GM12873 (cell line): ENCODE measurements at regions not wholly inside any gene's neighbourhood (a gene's known extent, or its start where the extent isn't known, plus 50 kb on each side); places are given as distances from the start of the nearest gene placed in this dataset.

Experiments
- CTCF ChIP-seq: IDR thresholded peaks from 2 replicates; pipeline ENCODE4 v1.5.1; 2012; ENCODE audit warnings: low read depth, mild to moderate bottlenecking, moderate library complexity, low read length, control low read depth; ENCODE audit not compliant: insufficient read depth; ENCODE audit errors: missing control alignments

- no peak for TF ChIP-seq CTCF
Observed at GRCh38 chrX:3550871-3551270, 162.6 kb downstream of the PRKX start.

- TF ChIP-seq CTCF, result no peak
Observed at GRCh38 chrX:3550160-3550751, 163.2 kb downstream of the PRKX start.

- TF ChIP-seq CTCF, result no peak
Observed at GRCh38 chrX:3549411-3549911, 164.0 kb downstream of the PRKX start.

GRCh38 chrX:3548765-3549391, 164.6 kb downstream of the PRKX start:
- no peak for TF ChIP-seq CTCF

GRCh38 chrX:3545901-3546300, 167.5 kb downstream of the PRKX start:
- no peak for TF ChIP-seq CTCF

GRCh38 chrX:3541336-3541735, 172.1 kb downstream of the PRKX start:
- TF ChIP-seq CTCF, result no peak

- TF ChIP-seq CTCF, result no peak
Observed at GRCh38 chrX:3540105-3540504, 173.3 kb downstream of the PRKX start.
